NCI-H1694 (cell line): ENCODE measurements at regions not wholly inside any gene's neighbourhood (a gene's known extent, or its start where the extent isn't known, plus 50 kb on each side); places are given as distances from the start of the nearest gene placed in this dataset.

Experiments used
- DNase-seq: peaks from one replicate; lab custom pipeline; 2025; lab: John Stamatoyannopoulos, UW

- DNase-seq = no peak
These were observed 403.4 kb upstream of the SUCLG2 start for GRCh38 chr3:68057637-68058320.

- no peak for DNase-seq
These were observed 402.1 kb upstream of the SUCLG2 start for GRCh38 chr3:68056556-68056955.

DNA sequence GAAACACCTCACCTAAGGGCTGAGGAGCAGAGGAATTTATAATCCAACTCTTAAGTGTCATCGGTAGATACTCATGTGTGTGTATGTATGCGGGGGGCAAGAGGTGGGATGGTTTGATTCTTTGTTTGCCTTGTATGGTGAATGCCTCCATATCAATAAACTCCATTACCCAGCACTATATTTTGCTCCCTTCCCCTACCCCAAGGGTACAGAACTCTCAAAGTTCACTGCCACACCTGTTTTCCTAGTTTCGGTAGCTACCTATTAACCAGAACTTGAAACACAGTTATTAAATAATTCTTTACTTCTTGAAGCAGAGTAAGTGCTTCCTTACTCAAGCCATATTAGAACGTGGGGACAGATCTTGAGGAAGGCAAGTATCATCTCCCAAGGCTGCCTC, 400.8 kb upstream of the SUCLG2 start:
- DNase-seq = no peak

GRCh38 chr3:68049776-68050175, 395.4 kb upstream of the SUCLG2 start:
- no peak for DNase-seq

DNA sequence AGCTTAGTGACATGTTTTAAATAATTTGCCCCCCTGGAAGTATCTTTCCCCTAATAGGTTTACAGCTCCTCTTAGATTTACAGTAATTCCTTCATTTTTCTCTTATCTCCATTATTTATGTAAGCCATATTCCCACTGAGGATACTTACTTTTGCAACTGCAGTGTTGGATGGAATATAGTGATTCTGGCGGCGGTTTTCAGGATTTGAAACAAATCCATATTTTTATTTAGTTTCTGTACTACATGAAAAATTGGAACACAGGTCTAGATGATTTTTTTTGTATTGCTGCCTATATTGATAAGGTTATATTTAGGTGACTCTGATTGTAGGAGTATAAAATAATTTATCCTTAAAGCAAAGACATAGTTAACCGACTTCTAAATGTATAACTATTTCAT, 391.6 kb upstream of the SUCLG2 start:
- DNase-seq = no peak

- DNase-seq = no peak
These were observed 379.5 kb upstream of the SUCLG2 start for GRCh38 chr3:68033867-68034266.

DNA sequence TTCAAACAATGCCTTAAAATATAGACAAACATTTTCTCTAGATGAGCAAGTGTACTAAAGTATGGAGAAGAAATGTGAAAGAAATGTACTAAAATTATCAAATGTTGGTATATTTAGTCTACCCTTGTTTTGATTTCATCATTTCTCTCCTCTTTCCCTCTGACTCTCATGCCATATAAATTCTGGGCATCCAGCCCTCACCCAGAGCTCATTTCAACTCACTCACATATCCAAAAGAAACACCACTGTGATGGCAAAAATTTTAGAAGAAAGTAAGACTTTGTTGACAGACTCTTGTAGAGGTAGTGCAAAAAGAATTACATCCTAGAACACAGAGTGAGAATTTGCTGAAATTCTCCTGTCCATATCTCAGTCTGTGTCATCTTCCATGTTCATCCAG, 377.8 kb upstream of the SUCLG2 start:
- DNase-seq = no peak

GRCh38 chr3:68025189-68025588, 370.8 kb upstream of the SUCLG2 start:
- DNase-seq = no peak

GRCh38 chr3:68019876-68020275, 365.5 kb upstream of the SUCLG2 start:
- DNase-seq = no peak

DNA sequence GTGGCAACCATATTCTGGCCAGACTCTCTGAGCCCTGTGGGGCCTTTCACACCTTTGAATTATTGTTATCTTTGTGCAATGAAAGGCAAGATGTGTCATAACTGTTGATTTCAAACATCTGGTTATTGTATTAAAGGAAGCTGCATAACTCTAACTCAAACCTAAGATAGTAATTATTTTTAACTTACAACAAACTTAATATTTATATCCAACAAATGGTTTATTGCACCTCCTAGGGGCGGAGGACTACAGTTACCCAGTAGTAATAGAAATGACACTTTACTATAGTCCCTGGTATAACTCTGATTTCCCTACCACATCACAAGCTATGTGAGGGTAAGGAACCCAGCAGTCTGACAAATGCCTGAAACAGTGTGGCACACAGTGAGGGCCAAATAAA, 363.9 kb upstream of the SUCLG2 start:
- no peak for DNase-seq

DNA sequence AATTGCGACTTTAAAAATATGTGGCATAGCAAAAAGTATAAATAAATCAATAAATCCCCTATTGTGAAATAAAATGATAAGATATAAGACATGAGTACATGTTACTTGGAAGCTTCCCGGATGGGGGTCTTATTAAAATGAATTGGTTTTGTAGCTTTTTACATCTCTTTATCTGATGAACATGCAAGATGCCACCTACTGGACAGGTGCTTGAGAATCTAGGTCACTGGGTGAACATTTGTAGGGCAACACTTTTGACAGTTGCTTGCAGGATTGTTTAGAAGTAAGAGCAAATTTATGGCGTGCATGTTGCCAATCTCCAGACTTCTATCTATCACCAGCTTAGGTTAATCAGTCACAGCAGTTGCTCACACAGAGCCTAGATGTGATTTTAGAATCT, 362.7 kb upstream of the SUCLG2 start:
- no peak for DNase-seq

- no peak for DNase-seq
These were observed 355.5 kb upstream of the SUCLG2 start for GRCh38 chr3:68009900-68010299.

- no peak for DNase-seq
These were observed 353.3 kb upstream of the SUCLG2 start for GRCh38 chr3:68007621-68008226.

DNA sequence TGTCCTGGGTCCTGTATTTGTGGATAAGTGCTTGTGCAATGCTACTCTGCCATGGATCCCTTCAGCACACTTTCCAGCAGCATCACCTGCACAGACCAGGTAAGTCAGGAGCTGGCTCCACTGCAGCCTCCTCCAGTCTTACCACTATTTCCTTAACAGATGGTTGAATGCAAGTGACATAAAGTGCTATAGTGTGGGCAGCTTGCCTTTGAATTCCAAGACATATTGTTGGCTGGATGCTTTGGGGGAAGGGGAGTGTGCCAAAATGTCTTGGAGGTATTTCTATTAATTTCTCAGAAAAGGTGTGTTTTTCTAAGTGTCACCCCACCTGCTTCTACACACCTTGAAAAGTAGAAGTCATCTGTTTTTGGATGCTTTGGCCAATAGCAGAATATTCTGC, 352.2 kb upstream of the SUCLG2 start:
- DNase-seq = no peak

DNA sequence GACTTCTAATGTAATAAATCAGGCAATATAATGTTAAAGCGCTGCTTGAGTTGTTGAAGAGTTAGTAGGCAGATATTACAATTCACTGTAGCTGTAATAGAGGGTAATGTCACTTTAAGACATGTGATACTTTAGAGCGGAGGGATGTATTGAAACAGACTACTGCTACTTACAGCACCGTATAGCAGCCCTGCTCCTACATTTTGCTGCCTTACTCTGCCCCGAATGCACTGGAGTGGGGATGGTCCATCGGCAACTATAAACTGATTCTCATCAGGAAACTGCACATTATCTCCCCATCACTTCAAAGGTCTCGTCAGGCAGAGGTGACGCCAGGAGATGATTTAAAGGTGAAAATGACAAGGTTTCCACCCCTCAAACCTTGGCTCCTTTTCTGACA, 349.7 kb upstream of the SUCLG2 start:
- no peak for DNase-seq

- no peak for DNase-seq
These were observed 343.9 kb upstream of the SUCLG2 start for GRCh38 chr3:67998281-67998680.

GRCh38 chr3:67995206-67995605, 340.8 kb upstream of the SUCLG2 start:
- DNase-seq = no peak

DNA sequence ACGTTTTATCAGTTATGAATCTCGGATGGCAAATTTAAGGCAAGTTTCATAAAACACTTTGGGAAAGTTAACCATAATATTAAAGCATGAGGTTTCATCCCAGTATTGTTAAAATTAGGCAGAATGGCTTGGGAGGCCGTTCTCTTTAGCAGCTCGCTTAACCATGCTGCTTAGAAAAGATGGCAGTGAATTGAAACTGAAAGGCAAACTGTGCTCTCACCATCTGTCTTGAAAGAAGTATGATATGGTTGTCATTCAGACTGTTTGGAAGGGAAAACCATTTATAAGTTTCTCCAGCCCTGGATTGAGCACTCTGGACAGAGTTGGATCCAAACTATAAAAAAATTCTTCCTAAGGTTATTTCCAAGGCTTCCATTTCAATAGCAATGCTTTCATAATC, 332.3 kb upstream of the SUCLG2 start:
- DNase-seq = no peak

DNA sequence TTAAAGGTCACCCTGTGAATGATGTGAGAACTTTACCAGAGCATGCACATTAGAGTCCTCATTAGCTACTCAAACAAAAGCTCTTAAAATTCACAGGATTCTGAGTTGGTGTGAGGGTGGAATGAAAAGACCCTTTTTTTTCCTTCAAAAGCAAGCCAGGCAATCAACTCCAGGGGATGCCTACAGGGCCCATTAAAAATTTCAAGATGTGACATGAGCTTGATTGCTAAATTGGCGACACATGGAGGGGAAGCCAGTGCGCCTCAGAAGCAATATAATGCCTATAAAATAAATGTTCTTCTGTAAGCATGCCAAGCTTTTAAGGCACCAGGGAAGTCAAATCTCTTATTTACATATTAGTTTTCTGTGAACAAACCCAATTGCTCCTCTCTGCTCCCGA, 328.8 kb upstream of the SUCLG2 start:
- no peak for DNase-seq

DNA sequence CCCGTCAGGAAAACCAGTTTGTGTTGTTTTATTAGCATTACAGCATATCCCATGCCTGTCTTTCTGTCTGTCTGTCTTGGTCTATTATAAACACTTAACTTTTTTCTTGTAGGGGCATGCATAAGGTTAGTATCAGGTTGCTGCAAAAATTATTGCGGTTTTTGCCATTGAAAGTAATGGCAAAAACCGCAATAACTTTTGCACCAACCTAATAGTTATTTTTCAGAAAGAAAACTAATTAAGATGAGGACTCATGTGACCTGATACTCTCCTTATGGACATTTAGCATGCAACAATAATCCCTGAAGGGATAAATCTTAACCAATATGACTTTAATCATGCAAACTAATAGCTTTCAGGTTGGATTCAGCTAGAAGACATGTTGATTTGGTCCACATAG, 326.7 kb upstream of the SUCLG2 start:
- no peak for DNase-seq

GRCh38 chr3:67979342-67979741, 324.9 kb upstream of the SUCLG2 start:
- no peak for DNase-seq

- DNase-seq = no peak
These were observed 323.4 kb upstream of the SUCLG2 start for GRCh38 chr3:67977762-67978161.

DNA sequence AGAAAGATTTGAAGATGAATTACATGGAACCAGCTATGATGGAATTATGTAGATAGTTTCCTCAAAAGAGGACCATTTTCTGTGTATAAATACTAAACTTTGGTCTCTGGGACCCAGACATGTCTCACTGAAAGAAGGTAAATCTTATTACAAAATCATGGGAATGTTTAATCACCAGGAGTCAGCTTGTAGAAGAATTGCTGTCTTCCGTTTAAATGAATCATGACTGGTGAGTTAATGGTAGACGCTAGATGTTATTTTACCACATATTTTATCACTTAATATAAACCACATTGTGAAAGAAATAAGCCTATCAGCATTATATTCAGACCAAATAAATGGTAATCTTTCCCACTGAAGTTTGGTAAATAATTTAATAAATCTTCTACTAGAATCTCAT, 322.3 kb upstream of the SUCLG2 start:
- no peak for DNase-seq

- DNase-seq = no peak
These were observed 310.2 kb upstream of the SUCLG2 start for GRCh38 chr3:67964596-67964995.
